Stimulated activated CD4-positive, alpha-beta T cell treated with anti-CD3 and anti-CD28 coated beads, Interleukin-2, amount 100 ng/mL, for 48 hours (primary cell): ENCODE measurements at regions not wholly inside any gene's neighbourhood (a gene's known extent, or its start where the extent isn't known, plus 50 kb on each side); places are given as distances from the start of the nearest gene placed in this dataset.
"Not testable (repeated sequence)": the region's sequence is repeated elsewhere in the genome, so short reads cannot be mapped to it uniquely, and the experiment has no call there.

Experiments
- DNase-seq, 2 donors: peaks; one replicate each; pipeline ENCODE4 v3.0.0-alpha.2; 2020

DNA sequence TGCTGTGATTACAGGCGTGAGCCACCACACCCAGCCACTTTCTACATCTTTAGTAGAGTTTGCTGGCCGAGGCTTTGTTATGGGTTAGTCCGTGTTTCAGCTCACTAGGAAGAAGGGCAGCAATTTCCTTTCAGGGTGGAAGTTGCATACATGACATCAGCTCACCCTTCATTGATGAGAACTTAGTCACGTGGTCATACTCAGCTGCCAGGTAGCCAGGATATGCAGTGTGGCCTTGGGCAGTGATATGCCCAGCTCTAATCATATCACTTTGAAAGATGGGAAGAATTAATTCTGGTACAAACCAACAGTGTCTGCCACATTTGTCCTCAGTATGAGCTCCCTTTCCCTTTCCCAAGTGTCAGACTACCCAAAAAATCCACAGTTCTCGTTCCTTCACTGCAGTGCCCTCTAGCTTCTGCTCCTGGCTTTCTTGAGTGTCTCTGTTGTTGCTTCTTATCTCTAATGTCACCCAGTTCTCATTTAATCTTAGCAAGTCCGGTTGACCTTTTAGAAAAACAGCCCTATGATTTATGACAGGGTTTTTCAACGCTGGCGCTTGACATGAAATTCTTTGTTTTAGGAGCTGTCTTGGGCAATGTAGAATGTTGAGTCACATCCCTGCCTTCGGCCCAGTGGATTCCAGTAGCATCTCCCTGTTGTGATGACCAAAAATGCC is 108.7 kb upstream of the ITGB1 start:
- DNase-seq, result no peak

DNA sequence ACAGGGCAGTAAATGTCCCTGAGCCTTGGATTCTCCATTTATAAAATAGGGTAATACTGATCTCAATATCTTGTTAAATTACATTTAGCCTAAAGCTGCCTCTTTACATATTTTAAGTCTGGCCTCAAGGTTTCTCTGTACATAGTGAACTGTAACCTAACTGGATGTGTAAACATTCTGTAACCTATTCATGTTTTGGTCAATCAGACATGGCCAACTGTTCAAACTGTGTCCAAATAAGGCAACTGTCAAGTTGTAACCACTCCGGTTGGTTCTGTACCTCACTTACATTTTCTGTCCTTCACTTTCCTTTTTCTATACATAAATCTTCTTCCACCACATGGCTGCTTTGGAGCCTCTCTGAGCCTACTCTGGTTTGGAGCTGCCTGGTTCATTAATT is 107.1 kb upstream of the ITGB1 start:
- DNase-seq, result no peak

DNA sequence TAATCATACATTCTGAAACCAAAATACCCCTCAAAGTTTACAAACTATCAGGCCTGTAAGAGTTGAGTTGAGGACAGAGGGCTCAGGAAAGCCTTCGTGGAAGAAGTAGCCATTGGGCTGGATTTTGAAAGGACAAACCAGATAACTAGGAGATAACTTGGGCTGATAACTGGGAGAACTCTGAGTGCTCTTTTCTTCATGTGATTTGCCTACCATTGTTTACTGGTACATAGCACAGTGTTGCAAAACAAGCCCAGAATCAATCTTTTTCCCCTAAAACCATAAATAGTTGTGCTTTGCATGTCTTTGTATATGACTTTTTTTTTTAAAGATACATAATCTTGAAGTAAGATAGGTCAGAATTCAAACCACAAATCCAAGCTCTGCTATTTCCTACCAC is 106.7 kb upstream of the ITGB1 start:
- DNase-seq, result no peak

DNA sequence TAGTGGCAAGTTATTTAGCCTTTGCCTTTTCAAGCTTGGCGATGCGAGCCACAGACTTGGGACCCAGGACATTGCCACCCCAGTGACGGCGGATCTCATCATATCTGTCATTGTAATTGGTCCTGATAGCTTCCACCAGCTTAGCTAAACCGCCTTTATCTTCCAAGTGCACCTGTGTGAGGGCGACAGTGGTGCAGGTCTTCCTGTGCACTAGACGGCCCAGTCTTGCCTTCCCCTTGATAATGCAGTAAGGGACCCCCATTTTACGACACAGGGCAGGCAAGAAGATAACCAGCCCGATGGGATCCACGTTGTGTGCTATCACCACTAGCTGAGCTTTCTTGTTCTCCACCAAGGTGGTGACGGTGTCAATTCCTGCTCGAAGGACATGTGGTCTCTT is 99.6 kb upstream of the ITGB1 start:
- DNase-seq, result no peak

DNA sequence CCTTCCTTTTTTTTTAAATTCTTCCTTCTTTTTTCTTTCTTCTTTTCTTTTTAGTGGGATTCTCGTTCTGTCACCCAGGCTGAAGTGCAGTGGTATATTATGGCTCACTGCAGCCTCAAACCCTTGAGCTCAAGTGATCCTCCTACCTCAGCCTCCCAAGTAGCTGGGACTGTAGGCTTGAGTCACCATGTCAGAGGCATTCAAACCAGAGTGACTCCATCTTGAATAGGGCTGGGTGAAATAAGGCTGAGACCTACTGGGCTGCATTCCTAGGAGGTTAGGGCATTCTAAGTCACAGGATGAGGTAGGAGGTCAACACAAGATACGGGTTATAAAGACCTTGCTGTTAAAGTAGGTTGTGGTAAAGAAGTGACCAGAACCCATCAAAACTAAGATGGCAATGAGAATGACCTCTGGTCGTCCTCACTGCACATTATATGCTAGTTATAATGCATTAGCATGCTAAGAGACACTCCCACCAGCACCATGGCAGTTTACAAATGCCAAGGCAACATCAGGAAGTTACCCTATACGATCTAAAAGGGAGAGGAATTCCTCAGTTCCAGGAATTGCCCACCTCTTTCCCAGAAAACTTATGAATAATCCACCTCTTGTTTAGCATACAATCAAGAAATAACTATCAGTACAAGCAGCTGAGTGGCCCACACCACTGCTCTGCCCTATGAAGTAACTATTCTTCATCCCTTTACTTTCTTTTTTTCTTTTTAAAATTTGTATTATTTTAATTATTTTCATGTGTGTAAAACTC is 99.0 kb upstream of the ITGB1 start:
- no peak for DNase-seq

DNA sequence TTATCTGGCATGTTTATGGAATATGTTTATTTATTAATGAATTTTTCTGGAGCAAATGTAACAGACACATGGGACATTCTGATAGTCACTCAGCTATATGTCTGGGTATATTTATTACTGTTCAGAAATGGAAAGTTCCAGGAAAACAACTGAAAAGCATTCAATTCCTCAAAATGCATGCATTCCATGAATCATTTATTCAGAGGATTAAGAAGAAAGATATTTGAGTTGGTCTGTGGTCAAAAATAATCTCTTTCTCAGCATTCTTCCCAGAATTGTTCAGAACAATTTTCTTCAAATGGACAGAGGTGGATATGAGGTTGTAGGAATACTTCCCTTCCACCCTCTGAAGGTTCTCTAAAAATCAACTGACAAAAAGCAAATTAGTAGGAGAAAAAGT is 97.6 kb upstream of the ITGB1 start:
- DNase-seq, result no peak

DNA sequence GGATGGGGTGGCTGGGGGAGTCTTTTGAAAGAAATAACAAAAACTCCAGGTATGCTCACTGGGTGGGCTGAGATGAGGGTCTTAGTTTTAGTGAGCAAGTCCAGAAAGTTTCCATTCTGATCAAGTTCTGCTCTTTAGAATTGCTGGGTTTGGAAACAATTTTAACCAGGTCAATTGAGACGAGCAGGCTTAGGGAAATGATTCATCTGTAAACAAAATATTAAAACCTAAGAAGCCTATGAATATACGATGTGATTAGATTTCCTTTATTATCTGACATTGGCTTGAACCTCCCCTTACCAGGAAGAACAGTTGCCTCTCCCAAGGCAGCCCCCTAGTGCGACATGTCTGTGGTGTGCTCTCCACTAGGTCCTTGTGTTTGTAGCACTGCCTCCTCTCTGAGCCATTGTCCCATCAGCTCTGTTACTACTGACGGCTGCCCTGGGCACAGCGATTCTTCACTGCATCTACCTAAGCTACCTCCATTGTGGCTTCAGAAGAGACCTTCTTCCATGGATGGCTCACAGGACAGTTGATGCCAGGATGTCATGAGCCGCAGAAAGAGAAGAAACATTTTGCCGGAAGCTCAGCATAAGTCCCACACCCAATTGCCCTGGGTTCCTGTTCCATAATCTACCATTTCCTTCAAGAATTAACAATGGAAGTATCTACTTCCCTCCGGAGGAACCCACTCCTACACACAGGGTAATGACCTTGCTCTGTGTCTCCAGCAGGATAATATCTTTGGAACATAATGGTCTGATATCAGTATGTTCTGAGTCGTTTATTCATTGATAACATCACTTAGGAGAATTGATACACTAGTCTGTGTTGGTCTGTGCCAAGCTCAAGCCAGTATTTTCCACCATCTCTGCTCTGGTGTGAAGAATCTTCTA is 95.1 kb upstream of the ITGB1 start:
- no peak for DNase-seq

DNA sequence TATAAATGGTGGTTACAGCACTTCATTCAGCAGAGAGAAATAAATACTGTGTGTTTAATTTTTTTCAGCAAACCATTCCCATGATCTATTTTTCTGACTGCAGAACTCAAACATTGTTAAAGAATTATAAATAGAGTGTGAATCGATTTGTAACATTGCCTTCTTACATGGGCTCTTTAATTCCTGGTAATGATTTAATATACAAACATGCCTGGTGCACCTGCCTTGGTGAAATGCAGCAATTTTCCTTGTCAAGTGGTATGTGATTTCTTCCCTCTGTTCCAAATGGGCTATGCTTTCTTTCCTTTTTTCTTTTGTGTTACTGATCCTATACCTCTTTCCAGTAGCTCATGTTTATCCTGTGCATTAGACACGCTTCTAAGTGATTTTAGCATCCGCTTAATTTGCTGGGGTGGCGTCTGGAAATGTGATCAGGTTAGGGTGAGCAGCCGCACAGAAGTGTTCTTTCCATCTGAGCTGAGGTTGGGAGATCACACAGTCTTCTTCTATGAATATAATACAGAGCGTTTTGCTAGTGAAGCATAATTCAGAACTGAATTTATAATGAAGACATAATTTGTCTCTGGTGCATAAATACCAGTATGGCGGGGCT is 94.3 kb upstream of the ITGB1 start:
- no peak for DNase-seq

DNA sequence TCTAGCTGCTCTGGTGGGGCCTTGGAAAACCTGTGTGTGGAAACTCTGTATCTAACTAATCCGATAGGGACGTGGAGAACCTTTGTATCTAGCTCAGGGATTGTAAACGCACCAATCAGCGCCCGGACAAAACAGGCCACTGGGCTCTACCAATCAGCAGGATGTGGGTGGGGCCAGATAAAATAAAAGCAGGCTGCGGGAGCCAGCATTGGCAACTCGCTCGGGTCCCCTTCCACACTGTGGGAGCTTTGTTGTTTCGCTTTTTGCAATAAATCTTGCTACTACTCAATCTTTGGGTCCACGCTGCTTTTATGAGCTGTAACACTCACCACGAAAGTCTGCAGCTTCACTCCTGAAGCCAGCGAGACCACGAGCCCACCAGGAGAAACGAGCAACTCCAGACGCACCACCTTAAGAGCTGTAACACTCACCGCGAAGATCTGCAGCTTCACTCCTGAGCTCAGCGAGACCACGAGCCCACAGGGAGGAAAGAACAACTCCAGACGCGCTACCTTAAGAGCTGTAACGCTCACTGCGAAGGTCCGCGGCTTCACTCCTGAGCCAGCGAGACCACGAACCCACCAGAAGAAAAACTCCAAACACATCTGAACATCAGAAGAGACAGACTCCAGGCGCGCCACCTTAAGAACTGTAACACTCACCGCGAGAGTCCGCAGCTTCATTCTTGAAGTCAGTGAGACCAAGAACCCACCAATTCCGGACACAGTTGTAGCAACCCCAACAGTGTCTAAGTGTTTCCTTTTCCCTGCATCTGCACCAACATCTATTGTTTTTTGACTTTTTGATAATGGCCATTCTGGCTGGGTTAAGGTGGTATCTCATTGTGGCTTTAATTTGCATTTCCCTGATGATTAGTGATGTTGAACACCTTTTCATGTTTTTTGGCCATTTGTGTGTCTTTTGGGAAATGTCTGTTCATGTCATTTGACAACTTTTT is 92.2 kb upstream of the ITGB1 start:
- DNase-seq, result not testable (repeated sequence)

DNA sequence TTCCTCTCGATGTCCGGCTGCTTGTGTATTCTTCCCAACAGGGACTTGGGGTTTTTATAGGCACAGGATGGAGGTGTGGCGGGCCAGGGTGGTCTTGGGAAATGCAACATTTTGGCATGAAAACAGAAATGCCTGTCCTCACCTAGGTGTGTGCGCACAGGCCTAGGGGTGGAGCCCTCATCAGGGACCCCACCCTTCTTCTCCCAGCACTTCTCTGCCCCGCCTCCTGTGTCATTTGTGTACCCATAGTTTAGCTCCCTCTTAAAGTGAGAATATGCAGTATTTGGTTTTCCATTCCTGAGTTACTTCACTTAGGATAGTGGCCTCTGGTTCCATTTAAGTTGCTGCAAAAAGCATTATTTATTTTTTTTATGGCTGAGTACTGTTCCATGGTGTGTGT is 90.2 kb upstream of the ITGB1 start:
- no peak for DNase-seq

DNA sequence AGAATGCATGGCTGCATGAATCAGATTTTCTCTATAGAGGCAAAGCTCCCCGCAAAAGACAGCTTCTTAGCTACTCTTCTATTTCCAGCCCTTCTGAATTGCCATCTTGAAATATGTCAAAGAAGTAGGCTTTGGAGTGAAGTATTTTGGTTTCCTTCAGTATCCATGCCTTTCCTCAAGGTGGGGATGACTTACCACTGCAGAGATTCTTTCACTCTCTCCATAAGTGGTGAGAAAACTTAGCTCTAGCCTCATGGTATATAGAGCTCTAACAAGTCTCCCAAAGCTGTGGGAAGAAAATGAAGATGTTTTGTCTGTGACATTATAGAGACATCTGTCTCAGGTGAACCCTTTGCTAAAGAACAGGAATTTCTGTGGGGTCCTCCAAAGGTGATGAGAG is 89.6 kb upstream of the ITGB1 start:
- no peak for DNase-seq

DNA sequence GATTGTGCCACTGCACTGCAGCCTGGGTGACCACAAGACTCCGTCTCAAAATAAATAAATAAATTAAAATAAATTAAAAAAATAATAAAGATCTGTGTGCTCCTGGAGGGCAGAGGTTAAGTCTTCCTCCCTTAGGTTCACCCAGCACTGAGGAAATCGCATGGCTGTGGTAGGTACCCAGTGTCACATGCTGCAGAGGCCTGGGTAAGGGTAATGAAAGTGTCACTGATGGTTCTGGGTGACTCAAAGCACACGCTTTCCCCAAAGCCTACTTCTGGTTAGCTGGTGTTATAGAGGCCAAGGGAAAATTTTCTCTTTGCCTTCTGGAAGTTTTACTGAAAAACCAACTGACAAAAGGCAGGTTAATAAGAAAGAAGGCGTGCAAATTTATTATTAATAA is 88.8 kb upstream of the ITGB1 start:
- DNase-seq, result no peak

DNA sequence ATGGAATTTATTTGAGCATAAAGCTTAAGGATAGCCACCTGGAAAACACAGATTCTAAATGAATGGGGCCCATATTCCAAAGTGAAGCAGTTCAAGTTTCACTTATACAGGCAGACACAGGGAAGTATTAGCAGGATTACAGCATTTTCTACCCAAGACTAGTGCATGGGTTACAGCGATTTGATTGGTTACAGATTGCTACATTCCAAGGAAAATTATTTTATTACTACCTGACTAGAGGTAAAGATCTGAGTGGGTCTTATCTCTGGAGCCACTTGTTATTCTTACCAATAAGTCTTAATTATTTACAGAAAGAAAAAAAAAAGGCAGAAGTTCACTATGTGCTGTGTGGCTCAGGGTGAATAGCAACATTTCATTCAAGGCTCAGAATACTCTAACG is 87.4 kb upstream of the ITGB1 start:
- DNase-seq, result no peak

DNA sequence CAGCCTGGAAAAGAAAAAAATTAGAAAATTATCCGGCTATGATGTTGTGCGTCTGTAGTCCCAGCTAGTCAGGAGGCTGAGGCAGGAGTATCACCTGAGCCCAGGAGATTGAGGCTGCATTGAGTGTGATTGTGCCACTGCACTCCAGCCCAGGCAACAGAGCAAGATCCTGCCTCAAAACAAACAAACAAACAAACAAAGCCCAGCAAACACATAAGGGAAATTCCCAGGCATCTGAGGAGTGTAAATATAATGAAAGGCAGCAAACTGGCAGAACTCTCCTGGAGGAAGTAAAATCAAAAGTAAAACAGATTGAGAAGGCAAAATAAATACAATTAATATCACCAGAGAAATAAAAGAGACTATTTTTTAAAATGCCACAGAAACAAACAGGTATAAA is 84.5 kb upstream of the ITGB1 start:
- no peak for DNase-seq

DNA sequence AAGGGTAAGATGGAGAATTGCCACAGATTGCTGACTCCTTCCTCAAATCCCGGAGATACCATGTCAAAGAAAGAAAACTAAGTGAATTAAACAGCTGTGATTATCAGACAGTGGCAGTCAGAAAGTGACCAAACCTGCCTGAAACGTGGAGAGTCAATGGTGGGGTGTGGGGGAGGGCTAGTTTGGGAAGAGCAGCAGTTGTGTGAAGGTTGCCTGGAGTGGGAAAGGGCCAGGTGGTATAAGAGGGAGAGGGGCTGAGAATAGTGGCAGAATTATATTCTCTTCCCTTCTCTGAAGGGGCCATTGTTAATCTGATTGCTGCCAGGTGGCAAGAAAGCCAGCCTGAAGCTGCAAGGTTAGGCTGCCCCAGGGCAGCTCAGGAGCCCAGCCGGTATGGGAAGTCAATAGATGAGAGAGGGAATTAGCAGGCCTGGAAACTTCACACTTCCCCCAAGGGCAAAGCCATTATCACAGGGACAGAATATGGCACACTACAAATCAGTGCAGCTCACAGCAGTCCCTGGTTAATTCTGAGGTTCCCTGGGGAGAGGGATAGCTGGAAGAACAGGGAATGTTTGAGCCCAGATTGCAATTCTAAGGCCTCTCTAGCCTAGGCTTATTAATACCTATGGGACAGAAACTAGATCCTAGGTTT is 83.9 kb upstream of the ITGB1 start:
- no peak for DNase-seq

DNA sequence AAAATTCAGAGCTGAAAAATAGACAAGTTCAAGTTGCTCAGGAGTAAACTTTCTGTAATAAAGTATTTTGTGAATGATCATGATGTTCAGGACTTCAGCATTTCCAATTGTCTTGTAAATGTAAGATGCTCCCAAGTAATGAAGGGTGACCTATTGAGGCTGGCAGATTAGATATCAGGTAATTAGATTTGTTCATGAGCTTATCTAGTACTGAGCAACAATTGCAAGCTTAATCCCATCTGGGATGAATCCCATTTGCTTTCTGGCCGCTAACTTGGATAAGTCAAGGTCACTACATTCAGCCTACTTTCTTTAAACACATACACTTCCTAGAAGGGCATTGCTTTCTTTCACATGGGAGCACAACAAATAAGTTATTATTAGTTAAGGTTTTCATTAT is 82.4 kb upstream of the ITGB1 start:
- no peak for DNase-seq

DNA sequence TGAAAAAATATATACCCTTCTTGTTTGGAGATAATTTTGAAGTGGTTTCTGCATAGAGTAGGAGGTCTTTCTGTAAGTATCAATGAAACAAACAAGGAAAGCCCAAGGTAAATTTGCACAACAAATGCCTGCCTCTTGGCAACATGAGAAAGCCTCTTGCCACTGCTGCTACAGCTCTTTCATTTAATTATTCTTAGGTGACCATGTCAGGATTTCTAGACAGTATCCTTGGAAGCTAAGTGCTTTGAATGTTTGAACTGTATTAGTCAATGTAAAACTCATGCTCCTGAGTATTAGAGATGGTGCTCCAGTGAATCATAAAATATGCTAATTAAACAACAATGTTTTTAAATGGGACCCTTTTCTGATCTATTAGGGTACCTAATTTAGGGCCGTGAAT is 81.2 kb upstream of the ITGB1 start:
- no peak for DNase-seq

DNA sequence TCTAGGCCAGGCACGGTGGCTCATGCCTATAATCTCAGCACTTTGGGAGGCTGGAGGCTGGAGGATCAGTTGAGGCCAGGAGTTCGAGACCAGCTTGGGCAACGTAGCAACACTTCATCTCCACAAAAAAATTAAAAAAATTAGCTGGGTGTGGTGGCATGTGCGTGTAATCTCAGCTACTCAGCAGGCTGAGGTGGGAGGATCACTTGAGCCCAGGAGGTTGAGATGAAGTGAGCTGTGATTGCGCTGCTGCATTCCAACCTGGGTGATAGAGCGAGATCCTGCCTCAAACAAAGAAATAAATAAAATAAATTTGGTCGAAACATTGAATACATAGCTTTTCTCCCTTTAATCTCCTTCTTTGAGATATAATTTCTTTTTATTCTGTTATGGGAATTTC is 80.6 kb upstream of the ITGB1 start:
- DNase-seq, result no peak

DNA sequence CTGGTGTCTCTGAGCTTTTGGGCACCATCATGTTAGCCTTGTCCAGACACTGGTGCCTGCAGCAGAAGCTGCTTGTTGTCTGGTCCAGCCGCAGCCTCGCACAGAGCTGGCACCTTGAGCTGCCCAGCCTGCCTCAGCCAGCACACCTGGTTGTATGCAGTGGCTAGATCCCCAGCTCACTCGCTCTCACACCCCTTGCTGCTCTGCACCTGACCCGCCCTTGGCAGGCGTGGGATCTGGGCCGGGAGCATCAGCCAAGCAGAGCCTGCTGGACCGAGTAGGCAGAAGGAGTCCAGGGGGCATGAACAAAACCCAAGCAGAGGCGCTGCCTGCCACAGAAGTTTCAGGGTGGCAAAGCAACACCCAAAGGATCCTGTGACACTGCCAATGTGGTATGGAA is 79.7 kb upstream of the ITGB1 start:
- DNase-seq, result no peak

DNA sequence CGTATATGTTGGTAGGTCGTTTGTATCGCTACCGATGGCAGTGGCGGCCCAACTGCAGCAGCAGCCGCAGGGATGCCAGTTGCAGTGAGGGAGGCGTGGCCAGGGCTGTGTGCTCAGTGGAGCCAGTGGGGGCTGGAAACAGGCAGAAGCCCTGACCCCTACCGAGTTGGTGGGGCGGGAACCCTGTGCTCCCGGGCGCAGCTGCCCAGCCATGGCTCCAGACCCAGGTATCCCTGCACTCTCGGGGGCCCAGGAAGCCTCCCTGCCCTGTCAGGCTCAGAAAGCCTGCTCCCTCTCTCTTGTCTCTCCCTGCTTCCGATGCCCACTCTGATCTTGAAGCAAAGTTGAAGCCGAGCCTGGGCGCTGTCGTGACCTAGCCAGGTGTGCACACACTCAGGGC is 78.6 kb upstream of the ITGB1 start:
- no peak for DNase-seq

DNA sequence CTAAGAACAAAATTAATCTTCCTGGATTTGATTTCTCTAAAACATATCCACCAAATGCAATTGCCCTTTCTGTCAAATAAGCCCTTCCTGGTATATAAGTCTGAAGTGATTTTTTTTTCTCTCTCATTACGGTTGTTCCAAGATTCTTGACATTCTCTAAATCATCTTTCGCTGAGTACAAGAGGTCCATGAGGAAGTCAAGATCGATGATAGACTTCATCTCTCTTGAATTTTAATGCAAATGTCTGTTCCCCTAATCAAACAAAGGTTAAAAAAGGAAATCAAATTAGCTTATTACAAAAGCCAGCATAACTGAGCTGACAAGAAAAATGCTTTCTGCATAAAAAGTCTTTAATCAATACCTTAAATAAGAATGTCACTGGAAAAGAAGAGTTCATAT is 77.4 kb upstream of the ITGB1 start:
- DNase-seq, result no peak

DNA sequence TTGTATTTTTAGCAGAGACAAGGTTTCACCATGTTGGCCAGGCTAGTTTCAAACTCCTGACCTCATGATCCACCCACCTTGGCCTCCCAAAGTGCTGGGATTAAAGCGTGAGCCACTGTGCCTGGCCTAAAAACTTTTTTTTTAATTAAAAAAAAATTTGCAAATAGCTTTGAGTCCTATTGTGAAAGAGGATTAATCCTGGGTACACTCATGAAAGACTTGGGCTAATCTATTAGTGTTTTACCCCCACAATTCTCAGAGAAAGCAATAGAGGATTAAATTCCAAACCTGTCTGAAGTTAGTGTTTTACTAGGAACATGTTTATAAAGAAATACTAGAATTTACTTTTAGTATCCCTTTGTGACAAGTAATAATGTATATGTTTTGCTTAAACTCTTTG is 76.9 kb upstream of the ITGB1 start:
- no peak for DNase-seq
